PFSK-1 (cell line): ENCODE measurements at regions not wholly inside any gene's neighbourhood (a gene's known extent, or its start where the extent isn't known, plus 50 kb on each side); places are given as distances from the start of the nearest gene placed in this dataset.

Source experiments
- FOXP2 ChIP-seq: optimal IDR thresholded peaks from 2 replicates; pipeline ENCODE3; 2011; ENCODE audit warnings: borderline replicate concordance, control low read depth, inconsistent platforms; ENCODE audit not compliant: insufficient read depth; ENCODE audit errors: extremely low read length, extremely low read depth
- POLR2AphosphoS5 ChIP-seq: IDR thresholded peaks from 2 replicates; pipeline ENCODE4 v1.6.1; 2012; ENCODE audit warnings: low read depth, mild to moderate bottlenecking, control low read depth, low read length, moderate library complexity
- REST ChIP-seq, 2 experiments: IDR thresholded peaks; 2 replicates each; pipeline versions ENCODE4 v1.6.1 to v1.8.0; 2011 to 2012; ENCODE audit warnings: low read depth in 2 of 2, low read length in 2 of 2, control low read depth in 1 of 2, inconsistent platforms in 1 of 2, mild to moderate bottlenecking in 1 of 2, moderate library complexity in 1 of 2; ENCODE audit not compliant: insufficient read depth in 1 of 2
- SIN3A ChIP-seq: IDR thresholded peaks from 2 replicates; pipeline ENCODE4 v1.6.1; 2012; ENCODE audit warnings: mild to moderate bottlenecking, low read length, moderate library complexity, borderline replicate concordance; ENCODE audit not compliant: insufficient read depth
- TAF1 ChIP-seq: IDR thresholded peaks from 2 replicates; pipeline ENCODE4 v1.6.1; 2012; ENCODE audit warnings: low read length, control low read depth, borderline replicate concordance; ENCODE audit not compliant: insufficient read depth

DNA sequence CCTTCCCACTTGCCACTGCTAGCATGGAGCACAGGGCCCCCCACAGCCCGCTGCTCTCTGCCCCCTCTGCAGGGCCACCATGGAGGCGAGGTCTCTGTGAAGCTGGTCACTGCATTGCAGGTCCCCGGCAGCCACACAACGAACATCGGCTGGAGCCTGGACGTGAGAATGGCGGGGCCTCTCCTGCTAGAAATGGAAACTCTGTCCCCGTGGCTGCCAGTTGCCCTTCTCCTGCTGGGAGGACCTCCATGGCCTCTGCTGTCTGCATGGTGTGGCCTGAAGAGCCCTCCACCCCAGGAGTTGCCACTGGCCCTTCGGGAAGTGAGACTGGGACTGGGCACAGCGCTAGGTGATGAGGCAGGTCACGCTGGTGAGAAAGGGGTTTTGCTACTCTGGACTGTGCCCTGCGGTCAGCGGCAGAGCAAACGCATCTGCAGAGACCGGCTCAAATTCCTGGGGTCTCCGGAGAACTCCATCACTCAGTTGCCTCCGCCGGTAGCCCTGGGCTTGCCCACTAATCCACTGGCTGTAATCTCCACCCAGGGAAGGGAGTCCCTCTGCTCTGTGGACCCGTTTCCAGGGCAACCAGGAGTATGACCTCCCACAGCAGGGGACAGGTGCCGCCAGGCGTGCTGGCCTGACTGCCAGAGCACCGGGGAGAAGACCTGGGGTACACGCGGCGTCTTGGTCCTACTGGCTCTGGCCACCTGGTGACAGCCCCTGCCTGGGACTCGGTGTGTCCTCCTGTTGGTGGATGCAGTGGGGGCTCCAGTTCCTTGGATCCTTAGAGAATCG, 806.3 kb downstream of the BRD1 start:
- no peak for TF ChIP-seq POLR2AphosphoS5
- TF ChIP-seq TAF1 = no peak
- TF ChIP-seq REST (IDR thresholded peaks at IDR 0.05; ENCODE audit: insufficient read depth in 1 of 2, low read depth in 2 of 2, low read length in 2 of 2) = no peak

DNA sequence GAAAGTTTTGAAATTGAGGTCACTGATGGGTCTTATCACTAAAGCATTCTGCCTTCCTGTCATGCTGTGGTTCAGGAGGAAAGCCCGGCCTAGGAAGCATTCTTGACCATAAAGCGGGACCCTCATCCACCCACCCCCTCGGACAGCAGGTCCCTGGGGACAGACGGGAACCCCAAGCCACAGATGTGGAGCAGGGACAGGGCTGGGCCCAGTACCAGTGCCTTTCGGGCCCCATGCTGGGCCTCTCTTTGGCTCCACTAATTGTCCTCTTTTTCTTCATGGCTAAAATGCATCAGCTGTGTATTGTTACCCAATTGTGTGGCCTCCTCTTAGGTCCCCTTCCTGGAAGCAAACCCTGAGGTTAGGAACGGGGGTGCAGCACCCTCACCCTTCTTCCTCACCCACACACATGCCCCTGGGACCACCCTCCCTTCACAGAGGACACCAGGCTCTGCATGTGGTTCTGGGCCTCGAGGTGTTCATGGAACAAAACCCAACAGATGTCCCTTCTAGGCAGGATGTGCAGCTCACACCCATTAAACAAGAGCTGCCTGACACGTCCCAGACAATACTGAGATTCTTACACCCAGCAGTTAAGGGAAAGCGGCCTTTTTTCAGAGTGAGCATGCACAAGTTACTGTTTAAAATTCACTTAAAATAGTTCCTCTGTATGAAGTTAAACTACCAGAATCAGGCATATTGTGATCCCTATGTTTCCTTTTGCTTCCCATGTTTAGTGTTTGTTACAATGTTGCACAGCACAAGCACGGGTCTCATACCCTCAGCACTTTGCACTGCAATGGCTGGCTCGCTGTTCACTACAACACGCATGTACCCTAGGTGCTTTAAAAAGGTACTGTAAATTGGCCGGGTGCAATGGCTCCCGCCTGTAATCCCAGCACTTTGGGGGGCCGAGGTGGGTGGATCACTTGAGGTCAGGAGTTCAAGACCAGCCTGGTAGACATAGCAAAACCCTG, 807.6 kb downstream of the BRD1 start:
- no peak for TF ChIP-seq FOXP2

GRCh38 chr22:49018601-49019000, 809.1 kb downstream of the BRD1 start:
- TF ChIP-seq FOXP2 (no peak), TAF1 (no peak), SIN3A (no peak), REST (IDR thresholded peaks at IDR 0.05; ENCODE audit: insufficient read depth in 1 of 2, low read depth in 2 of 2, low read length in 2 of 2) (no peak), POLR2AphosphoS5 (no peak)

DNA sequence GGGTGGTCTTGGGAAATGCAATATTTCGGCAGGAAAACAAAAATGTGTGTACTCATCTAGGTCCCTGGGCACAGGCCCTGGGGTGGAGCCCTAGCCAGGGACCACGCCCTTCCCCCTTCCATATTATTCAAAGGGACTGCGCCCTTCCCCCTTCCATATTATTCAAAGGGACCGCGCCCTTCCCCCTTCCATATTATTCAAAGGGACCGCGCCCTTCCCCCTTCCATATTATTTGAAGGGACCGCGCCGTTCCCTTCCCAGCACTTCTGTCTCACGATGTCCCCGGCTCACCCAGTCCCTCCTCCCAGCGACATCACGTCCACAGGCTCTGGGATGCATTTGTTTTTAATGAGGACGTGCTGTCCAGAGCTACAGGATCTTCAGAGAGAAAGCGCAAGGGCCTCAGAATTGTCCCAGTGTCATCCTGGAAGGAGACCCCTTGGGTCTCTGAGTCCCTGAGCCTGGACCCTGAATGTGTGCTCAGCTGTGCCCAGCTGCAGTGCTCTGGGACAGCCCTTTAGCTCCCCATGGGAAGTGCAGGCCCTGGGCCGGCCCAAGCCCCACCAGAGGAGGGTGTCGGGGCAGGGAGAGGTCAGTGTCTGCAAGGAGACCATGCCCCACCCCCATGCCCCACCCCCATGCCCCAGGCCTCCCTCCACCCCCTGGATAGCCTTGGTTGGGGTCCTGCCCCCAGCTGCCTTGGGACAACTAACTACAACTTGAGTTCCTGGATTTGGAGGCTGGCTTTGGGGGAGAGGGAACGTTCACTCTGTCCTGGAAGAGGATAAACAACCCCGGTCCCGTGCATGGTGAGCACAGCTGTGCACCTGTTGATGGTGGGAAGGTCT, 810.0 kb downstream of the BRD1 start:
- TF ChIP-seq FOXP2 = no peak
- no peak for TF ChIP-seq POLR2AphosphoS5
- TF ChIP-seq REST (IDR thresholded peaks at IDR 0.05; ENCODE audit: insufficient read depth in 1 of 2, low read depth in 2 of 2, low read length in 2 of 2) = no peak
- TF ChIP-seq SIN3A = no peak
- TF ChIP-seq TAF1 = no peak

- TF ChIP-seq SIN3A = no peak
- TF ChIP-seq FOXP2 = no peak
- TF ChIP-seq POLR2AphosphoS5 = no peak
- no peak for TF ChIP-seq REST (IDR thresholded peaks at IDR 0.05; ENCODE audit: insufficient read depth in 1 of 2, low read depth in 2 of 2, low read length in 2 of 2)
- TF ChIP-seq TAF1 = no peak
Measured at GRCh38 chr22:49016909-49017481, 810.7 kb downstream of the BRD1 start.
